ENCODE measurements at regions not wholly inside any gene's neighbourhood (a gene's known extent, or its start where the extent isn't known, plus 50 kb on each side); places are given as distances from the start of the nearest gene placed in this dataset.
"Not testable (repeated sequence)": the region's sequence is repeated elsewhere in the genome, so short reads cannot be mapped to it uniquely, and the experiment has no call there.

DNA sequence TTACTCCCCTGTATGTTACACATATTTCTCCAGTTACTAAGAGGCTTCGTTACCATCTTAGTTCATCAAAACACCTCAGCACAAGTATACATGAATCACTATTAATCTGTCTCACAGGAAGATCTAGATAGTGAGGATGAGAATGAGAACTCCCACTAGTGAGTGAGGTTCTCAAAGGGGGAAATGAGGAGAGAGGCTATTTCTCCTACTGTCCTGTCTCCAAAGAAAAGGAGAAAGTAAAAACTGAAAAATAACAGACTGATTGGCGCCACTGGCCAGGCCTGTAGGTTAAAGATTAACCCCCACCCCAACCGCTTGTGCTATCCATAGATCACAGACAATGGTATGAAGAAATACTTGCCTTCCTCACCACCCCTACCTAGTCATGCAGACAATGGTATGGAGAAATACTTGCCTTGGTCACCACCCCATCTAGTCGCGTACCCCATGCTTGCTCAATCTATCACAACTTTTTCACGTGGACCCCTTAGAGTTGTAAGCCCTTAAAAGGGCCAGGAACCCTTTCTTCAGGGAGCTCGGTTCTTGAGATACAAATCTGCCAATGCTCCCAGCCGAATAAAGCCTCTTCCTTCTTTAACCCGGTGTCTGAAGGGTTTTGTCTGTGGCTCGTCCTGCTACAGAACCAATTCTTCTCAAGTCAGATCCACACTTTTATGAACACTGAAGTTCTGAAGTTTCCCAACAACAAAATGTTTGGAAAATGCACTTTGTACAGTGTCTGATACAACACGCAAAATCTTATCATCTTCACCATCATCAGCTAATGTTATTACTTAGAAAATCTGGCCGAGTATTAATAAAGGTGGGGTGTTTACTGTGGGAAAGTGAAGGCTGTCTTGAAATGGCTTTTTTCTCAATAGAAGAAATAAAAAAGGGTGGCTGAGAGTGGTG is 598.1 kb downstream of the UQCRFS1 start:
- no peak for DNase-seq

DNA sequence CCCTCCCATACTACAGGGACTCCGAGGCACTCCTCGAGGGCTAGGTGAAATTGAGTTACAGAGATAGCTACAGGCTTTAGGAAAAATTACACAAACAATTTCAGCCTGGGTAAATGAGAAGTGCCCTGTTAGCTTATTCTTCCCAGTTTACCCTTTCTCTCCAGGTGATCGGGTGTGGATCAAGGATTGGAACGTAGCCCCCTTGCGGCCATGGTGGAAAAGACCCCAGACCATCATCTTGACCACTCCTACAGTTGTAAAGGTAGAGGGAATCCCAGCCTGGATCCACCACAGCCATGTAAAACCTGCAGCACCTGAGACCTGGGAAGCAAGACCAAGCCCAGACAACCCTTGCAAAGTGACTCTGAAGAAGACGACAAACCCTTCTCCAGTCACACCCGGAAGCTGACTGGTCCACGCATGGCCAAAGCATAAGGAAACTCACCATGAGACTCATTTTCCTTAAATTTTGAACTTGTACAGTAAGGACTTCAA is 600.6 kb downstream of the UQCRFS1 start:
- DNase-seq: no peak

DNA sequence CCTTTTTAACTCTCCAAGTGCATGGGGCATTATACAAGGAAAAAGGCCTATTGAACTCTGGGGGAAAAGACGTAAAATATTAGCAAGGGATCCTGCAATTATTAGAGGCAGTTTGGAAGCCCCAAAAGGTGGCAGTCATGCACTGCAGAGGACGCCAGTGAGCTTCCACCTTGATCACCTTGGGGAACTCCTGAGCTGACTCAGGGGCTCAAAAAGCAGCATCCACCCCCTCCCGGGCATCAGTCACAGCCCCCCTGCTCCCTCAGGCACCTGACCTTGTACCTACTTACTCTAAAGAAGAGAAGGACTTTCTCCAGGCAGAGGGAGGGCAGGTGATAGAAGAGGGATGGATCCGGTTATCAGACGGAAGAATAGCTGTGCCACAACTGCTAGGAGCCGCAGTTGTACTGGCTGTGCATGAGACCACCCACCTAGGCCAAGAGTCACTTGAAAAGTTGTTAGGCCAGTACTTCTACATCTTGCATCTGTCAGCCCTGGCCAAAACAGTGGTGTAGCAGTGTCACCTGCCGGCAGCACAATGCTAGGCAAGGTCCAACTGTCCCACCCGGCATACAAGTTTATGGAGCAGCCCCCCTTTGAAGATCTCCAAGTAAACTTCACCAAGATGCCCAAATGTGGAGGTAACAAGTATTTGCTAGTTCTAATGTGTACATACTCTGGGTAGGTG is 601.6 kb downstream of the UQCRFS1 start:
- not testable (repeated sequence) for DNase-seq

DNA sequence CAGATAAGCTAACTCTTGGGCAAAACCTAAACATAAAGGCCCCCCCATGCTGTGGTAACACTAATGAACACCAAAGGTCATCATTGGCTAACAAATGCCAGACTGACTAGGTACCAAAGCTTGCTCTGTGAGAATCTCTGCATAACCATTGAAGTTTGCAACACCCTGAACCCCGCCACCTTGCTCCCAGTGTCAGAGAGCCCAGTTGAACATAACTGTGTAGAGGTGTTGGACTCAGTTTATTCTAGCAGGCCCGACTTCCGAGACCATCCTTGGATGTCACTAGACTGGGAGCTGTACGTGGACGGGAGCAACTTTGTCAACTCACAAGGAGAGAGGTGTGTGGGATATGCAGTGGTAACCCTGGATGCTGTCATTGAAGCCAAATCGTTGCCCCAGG is 602.2 kb downstream of the UQCRFS1 start:
- no peak for DNase-seq

DNA sequence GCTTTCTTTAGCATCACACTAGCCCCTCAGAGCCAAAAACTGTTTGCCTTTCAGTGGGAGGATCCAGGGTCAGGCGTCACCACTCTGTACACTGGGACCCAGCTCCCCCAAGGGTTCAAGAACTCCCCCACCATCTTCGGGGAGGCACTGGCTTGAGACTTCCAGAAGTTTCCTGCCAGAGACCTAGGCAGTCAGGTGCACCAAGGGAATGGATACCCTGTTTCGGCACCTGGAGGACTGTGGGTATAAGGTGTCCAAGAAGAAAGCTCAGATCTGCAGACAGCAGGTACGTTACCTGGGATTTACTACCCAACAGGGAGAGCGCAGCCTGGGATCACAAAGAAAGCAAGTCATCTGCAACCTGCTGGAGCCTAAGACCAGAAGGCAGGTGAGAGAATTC is 603.0 kb downstream of the UQCRFS1 start:
- no peak for DNase-seq

DNA sequence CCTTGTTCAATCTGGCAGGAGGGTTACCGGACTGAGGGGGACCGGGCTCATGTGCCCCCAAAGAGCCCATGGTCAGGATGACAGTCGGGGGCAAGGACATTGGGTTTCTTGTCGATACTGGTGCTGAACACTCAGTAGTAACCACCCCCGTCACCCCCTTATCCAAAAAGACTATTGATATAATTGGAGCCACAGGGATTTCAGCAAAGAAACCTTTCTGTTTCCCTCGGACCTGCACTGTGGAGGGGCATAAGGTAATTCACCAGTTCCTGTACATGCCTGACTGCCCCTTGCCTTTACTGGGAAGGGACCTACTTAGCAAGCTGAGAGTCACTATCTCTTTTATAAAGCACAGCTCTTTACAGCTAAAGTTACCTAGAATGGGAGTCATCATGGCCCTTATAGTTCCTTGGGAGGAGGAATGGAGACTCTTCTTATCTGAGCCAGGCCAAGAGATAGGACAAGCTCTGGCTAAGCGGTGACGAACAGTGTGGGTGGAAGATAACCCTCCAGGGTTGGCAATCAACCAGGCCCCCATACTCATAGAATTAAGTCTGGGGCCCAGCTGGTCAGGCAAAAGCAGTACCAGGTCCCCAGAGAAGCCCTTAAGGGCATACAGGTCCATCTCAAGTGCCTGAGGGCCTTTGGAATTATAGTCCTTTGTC is 603.7 kb downstream of the UQCRFS1 start:
- no peak for DNase-seq

DNA sequence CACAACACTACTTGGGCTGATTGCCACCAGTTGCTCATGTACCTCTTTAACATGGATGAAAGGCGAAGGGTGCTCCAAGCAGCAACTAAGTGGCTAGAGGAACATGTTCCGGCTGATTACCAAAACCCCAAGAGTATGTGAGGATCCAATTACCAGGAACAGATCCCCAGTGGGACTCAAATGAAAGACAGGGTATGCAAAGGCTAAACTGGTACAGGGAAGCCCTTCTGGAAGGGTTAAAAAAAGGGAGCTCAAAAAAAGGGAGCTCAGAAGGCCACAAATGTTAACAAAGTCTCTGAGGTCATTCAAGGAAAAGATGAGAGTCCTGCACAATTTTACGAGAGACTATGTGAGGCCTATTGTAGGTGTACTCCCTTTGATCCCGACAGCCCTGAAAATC is 604.7 kb downstream of the UQCRFS1 start:
- DNase-seq: no peak

DNA sequence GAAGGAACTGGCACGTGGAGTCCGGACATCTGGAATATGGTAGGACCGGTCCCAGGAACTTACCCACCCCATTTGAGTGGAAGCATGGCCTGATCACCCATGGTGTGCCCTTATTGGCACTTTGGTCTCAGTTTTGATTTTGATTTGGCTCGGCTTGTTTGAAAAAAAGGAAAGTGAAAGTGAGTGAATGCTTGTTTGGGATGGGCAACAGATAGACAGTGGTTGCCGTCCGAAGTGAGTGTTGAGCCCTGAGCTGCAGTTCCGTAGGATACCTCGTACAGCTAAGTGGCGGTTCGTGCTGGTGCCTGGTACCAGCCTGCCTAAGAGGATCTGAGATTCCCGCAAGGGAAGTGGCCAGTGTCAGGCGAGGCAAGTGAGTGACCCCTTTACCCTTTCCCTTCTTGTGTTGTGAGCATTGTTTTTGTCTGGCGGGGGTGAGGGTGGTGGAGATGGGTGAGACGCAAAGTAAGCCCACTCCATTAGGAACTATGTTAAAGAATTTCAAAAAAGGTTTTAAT is 605.8 kb downstream of the UQCRFS1 start:
- DNase-seq: no peak

DNA sequence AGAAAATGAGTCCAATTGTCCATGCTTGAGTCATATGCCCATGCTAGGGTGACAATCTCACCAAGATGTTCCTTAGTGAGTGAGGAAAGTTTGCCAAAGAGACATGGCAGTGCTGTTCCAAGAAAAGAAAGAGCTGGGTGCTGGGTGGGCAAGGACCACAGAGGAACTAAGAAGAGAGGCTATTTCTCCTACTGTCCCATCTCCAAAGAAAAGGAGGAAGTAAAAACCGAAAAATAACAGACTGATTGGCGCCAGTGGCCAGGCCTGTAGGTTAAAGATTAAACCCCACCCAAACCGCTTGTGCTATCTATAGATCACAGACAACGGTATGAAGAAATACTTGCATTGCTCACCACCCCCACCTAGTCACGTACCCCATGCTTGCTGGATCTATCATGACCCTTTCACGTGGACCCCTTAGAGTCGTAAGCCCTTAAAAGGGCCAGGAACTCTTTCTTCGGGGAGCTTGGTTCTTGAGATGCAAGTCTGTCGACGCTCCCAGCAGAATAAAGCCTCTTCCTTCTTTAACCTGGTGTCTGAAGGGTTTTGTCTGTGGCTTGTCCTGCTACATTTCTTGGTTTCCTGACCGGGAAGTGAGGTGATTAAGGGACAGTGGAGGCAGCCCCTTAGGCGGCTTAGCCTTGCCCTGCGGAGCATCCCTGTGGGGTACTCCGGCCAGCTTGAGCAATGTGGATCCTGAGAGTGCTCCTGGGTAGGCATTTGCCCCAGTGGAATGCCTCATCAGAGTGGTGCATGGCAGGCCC is 606.5 kb downstream of the UQCRFS1 start:
- no peak for DNase-seq

DNA sequence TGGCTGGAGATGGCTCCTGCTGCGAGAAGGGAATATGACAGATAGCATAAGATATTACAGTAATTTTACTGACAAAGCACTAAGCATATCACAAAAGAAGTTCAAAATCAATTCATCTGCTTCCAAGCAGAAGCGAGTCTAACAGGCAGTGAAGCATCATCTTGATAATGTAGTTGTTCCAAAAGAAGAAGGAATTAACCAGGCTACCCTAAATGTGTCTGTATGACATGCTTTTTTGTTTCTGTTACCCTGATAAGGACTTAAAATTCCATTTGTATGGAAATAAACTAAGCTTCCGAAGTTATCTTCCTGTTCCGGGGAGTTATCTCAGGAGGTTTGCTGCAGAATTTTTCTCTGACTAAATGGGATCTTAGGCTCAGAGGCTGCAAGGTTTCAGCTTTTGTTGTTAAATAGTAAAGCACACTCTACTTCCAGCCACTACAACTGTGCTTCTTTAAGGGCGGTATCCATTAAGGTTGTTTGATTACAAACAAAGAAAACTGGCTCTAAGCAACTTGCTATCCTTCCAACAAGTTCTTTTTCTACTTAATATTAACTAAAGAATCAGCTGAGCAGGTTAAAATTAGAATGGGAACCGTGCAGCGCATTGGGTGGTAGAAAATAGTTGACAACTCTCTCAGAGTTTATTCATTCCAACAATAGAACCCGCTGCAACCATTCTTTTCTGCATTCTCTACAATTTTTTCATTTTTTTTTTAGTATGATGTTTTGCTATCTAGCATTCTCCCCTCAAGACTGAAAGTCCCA is 607.3 kb downstream of the UQCRFS1 start:
- DNase-seq: no peak

DNA sequence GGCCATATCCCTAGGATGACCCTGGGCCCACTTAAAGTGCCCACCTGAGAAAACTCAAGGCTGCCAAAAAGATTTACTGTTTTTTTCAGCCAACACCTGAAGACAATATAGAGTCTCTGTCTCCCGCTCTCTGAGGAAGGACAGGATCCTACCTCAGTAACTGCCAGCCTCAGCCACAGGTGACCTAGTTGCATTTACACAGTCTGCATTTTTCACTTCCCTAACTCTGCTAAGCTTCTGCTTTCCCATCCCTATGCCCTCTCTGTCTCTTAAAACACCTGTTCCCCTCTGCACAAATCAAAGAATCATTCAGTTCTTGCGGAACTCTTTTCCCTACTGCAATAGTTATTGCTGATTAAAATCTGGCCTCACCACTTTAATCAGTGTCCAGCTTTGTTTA is 609.5 kb downstream of the UQCRFS1 start:
- DNase-seq: no peak

DNA sequence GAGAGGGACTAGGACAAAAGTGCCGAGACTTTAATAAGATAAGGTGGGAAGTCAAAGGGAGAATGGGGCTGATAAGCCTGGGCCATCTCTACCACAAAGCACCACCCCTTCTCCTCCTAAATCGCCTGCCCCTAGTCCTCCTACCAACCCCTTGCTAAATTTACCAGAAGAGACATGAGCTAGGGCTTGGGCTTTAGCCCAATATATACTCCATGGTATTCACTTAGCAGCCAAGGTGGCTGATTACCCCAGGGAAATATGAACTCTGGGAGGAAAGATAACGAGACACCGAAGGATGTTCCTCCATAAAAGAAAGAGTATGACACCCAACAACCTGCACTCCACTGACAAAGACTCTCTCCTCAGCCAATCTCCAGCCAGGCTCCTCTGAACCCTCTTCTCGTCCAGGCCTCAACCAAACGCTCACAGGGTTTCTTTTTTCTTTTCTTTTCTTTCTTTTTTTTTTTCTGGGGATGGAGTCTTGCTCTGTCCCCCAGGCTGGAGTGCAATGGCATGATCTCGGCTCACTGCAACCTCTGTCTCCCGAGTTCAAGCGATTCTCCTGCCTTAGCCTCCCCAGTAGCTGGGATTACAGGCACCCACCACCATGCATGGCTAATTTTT is 610.2 kb downstream of the UQCRFS1 start:
- DNase-seq: no peak

DNA sequence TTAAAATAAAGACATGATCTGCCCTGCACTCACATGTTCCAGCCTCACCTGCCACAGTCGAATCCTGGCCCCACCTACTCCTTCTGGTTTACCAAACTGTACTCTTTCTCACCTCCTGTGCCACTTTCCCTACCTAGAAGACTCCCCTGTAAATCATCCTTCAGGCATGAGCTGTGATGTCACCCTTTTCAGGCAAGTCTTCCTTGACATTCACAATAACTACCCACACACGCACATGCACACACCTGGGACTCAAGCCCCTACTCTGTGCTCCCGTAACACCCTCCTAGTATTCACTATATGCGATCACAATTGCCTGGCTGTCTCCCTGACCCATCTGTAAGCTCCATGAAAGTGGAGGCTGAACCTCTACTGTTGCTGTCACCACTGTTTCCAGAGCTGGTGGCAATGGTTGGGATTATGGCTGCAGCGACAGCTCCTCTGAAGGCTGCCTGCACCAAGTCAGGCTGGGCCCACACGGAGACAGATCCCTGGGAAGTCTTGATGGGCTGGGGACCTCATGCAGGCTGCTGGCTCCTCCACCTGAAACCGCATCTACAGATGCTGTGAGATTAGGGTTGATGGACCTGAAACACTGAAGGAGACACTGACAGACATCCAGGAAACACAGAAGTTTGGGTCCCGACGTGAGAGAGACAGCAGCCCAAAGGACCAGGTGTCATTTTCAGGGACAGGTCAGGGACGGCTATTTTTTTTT is 611.1 kb downstream of the UQCRFS1 start:
- DNase-seq: no peak

DNA sequence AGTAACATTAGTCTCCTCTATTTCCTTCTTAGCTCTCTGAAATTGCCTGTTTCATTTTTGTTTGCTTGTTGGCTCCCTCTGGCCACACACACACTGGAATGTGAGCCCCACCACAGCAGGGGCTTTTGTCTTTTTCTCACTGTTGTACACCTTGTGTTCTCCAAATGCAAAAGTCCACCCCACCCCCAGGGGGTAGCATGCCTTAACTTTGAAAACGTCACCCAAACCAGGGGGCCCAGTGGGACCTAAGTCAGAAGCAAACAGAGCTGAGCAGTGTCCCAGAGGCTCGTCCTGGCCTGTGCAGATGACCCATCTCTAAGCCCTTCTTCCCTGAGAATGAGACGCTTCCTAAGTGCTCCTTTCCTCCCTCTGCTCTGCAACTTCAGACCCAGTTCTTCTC is 614.1 kb downstream of the UQCRFS1 start:
- DNase-seq: no peak

DNA sequence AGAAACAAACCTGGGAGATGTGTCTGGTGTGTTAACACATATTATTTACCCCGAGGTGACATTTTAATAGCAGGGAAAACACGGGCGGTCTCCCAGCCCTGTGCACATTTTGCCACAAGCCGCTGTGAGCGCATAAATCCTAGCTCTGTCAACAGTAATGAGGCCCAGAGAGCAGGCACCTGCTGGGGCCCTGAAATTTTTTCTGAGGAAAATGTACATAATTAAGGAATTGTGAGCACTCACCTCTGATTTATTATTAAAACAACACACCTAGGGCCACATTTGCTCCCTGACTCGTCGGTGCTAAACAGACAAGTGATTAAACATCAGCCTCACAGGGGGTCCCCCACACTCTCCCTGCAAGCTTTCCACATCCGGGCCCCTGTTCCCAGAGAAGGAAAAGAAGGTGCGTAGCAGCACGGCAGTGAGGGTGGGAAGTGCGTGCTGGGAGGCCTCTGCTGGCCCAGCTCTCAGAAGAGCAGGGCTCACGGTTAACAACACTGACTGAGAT is 616.3 kb downstream of the UQCRFS1 start:
- peak; percentile 58 for DNase-seq

DNA sequence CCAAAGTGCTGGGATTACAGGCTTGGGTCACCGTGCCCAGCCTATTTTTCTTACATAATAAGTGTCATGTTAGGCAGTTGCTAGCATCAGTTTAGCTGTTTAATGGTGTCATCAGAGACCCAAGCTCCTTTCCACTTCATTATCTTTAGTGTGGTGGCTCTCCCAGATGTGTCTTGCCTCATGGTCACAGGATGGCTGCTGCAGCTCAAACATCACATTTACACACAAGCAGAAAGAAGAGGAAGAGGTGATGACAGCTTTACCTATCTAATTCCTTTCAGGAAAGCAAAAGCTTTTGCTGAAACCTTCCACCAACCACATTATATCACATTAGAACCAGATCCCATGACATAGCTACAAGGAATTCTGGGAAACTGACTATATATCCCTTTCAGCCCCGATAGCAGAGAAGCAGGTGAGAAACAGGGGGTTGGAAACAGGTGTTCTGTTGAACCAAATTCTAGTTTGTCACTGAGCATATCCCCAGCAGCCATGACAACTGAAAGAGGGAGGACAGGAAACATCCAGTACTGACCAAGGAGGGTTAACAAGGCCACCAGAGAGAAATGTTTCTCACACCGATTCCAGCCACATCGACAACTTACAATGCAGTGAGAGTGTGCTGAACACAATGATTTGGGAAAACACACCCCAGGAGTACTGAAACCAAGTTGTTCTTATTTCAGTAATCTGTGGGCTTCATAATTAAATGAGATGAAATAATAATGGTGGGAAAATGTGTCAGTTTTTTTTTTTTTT is 617.0 kb downstream of the UQCRFS1 start:
- no peak for DNase-seq

DNA sequence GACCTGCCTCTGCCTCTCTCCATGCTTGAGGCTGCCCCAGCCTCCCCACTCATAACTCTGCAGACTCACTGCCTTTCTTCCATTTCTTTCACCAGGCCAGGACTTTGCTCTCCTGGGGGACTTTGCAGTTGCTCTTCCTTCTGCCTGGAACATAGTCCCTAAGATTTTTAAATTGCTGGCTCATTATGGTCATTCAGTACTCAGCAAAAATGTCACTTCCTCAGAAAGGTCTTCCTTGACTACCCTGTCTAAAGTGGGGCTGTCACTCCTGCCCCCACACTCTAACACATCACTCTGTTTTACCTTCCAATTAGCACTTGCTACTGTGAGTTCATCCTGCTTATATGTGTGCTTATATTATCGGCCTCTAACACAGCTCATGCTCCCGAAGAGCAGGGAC is 618.2 kb downstream of the UQCRFS1 start:
- DNase-seq: no peak

DNA sequence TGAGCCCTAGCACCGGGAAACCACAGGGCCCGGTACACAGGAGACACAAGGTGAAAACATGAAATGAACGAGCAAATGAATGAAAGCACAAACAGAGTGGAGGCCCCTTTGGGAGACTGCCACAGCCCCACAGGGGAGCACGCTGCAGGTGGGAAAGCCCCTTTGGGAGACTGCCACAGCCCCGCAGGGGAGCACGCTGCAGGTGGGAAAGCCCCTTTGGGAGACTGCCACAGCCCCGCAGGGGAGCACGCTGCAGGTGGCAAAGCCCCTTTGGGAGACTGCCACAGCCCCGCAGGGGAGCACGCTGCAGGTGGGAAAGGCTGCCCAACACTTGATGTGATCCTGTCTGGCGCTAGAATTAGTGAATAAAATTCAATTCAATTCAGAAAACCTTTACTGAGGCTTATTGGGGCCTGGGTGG is 623.0 kb downstream of the UQCRFS1 start:
- peak; percentile 66 for DNase-seq

DNA sequence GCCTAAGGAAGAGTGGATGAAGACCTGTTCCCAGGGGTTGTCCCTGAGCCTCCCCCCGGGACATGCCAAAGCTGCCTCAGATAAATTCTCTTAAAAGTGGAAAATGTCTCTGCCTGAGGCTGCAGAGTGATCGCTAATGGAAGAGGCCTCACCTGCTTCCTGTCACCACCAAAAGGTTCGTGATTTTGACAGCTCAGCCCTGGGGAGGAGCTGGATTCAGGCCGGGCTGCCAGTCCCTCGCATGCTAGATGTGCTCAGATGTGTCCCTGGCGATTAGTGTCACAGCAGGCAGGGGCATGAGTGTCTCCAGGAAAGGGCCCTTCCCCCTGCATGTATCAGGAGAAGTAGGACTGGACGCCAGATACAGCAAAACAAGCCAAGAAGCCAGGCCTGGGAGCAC is 626.5 kb downstream of the UQCRFS1 start:
- no peak for DNase-seq

DNA sequence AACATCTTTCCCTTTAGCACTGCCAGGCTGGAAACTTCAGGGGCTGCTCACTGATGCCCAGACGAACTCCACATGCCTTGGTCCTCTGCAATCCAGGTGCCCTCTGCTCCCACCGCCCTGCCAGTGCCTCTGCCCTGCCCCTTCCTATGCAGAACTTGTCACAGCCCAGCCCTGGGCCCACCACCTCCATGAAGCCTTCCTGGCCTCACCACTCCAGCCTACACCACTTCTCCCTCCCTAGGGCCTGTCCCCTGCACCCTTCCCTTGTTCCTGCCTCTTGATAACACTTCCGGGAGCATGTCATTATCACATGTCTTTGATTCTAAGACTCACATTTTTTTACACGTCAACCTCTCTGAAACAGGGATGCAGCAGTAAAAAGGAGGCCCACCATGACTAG is 627.2 kb downstream of the UQCRFS1 start:
- DNase-seq: no peak

All from NCI-H1092 treated with DMSO at 0.1 percent for 48 hours (cell line).